NT2/D1 (cell line): ENCODE measurements at regions not wholly inside any gene's neighbourhood (a gene's known extent, or its start where the extent isn't known, plus 50 kb on each side); places are given as distances from the start of the nearest gene placed in this dataset.
A peak's percentile ranks its signal among the peaks of the same experiment; 100 is the strongest.

Experiments used
- DNase-seq: peaks from one replicate; pipeline ENCODE4 v3.0.0-alpha.2; 2011; ENCODE audit warnings: low read depth, low spot score
- H3K27me3 ChIP-seq: 2 replicates; pipeline ENCODE4 v1.6.0; 2011; ENCODE audit warnings: mild to moderate bottlenecking; ENCODE audit not compliant: insufficient read length, insufficient read depth
- H3K36me3 ChIP-seq: 2 replicates; pipeline ENCODE4 v1.6.1; 2011; ENCODE audit warnings: mild to moderate bottlenecking, low read length, mixed read lengths; ENCODE audit not compliant: insufficient read depth, insufficient read length
- H3K4me1 ChIP-seq: 2 replicates; pipeline ENCODE4 v1.5.1; 2011; ENCODE audit not compliant: insufficient read depth, insufficient read length
- H3K4me3 ChIP-seq: 2 replicates; pipeline ENCODE4 v1.5.1; 2011; ENCODE audit warnings: low read depth; ENCODE audit not compliant: insufficient read length
- H3K9ac ChIP-seq: 2 replicates; pipeline ENCODE4 v1.6.0; 2011; ENCODE audit warnings: low read depth; ENCODE audit not compliant: insufficient read length
- H3K9me3 ChIP-seq: 2 replicates; pipeline ENCODE4 v1.5.1; 2011; ENCODE audit warnings: mild to moderate bottlenecking, low read length; ENCODE audit not compliant: insufficient read depth
- SUZ12 ChIP-seq: IDR thresholded peaks from 2 replicates; pipeline ENCODE4 v1.6.1; 2011; ENCODE audit not compliant: insufficient read length, insufficient read depth; ENCODE audit errors: extremely low read depth
- YY1 ChIP-seq: IDR thresholded peaks from 2 replicates; pipeline ENCODE4 v1.6.1; 2011; ENCODE audit not compliant: insufficient read length, insufficient read depth
- ZNF274 ChIP-seq: IDR thresholded peaks from 2 replicates; pipeline ENCODE4 v1.6.1; 2011; ENCODE audit warnings: mild to moderate bottlenecking, low read depth, low read length

DNA sequence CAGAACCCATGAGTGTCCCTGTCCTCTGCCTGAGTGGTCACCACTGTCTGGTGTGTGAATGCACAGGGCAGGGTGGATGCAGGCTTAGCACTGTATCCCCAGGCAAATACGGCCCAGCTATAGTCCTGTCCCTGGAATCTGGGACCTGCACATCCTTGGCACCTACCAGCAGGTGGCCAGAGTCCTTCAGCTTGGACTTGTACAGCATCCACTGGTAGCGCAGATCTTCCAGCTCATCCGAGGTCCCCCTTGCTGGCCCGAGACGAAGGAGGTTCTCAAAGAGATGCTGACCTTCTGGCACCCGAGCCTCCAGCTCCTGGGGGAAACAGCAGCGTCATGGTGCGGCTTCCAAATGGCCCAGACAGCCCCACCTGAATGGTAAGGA lies 83.4 kb downstream of the SYNE3 start:
- Histone ChIP-seq H3K36me3 (no peaks in the 10 kb centered on the region), H3K9me3 (no peaks in the 10 kb centered on the region), H3K27me3 (no peaks in the 10 kb centered on the region), H3K9ac (no peak overlapping the region), H3K4me1 (no peaks in the 10 kb centered on the region), H3K4me3 (no peak overlapping the region)
- TF ChIP-seq YY1 = no peak
- TF ChIP-seq SUZ12 = no peak
- no peak for TF ChIP-seq ZNF274
- DNase-seq = no peak

DNA sequence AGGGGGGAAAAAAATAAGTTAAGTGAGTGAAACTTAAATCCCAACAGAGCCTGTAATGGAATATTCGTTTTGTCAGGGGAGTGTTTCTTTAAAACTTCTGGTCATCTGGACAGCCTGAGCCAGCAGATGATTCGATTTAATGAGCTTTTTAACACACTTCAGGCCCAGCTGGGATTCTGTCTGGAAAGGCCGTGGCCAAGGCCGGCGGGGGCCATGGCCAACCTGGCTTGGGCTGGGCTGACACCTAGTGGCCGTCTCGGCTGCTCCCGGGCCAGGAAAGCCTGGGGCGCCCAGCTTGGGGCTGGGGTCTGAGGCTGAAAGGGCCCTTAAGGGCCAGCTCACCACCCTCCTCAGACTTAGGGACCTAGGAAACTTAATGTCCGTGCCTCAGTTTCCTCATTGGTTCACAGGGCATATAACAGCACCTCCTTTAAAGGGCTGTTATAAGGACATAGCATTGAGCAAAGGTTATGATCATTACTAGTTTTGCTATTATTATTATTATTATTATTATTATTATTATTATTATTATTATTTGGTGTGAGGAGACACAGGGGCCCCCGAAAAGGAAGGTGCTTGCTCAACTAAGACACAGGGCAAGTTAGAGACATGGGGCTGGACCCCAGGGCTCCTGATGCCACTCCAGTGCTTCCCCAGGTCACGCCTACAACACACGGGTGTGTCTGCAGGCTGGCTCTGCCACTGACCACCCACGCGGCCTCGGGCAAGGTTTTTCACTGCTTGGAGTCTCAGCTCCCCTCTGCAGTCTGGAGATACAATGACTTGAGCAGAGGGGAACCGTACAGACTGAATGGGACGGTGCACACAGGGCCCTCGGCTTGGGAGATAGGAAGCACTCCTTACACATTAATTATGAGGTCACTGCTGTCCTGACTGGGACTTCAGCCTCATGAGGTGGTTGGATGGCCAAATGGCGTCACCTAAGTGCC lies 84.0 kb downstream of the SYNE3 start:
- no peaks in the 10 kb centered on the region for H3K9me3 ChIP-seq
- no peaks in the 10 kb centered on the region for H3K36me3 ChIP-seq
- no peak for TF ChIP-seq ZNF274
- no peak for TF ChIP-seq SUZ12
- no peak for TF ChIP-seq YY1
- no peaks in the 10 kb centered on the region for H3K4me1 ChIP-seq
- DNase-seq = peak; percentile 13
- H3K9ac ChIP-seq = no peak overlapping the region
- H3K4me3 ChIP-seq = no peak overlapping the region
- no peaks in the 10 kb centered on the region for H3K27me3 ChIP-seq

DNA sequence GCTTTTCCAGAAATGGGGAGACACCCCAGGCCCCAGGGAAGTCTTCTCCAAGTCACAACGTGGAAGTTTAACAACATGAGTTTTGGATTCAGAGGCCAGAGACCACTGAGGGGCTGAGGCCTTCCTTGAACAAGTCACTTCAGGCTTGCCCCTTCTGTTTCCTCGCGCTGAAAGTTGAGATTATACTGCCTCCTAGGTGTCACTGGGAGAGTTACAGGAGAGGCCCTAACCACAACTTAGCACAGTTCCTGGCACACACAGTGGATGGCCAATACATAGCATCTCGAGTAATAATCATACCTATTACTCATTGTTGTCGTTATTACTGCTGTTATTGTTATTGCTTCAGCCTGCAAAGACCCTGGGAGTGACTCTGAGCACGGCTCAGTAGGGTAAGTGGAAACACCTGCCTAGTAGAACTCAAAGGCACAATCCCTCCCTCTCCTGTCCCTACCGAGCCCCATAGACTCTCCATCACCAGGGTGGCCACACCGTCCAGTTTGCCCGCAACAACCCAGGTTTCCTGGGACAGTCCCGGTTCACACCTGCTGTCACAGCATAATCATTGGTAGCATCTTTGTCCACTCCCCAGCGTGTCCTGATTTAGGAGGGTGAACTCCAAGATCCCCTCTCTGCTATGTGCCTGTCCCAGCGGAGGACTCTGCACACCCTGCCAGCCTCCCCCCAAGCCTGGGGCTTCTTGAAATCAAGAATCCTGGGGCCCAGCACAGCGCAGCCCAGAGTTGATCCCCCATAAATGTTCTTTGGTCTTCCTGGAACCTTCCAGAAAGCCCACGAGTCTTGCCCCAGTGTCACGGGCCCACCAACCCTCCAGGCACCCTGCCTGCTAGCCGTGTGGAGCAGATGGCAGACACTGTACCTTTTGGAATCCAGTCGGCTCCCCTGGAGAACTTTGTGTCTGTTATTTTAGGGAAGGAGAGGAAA lies 85.0 kb downstream of the SYNE3 start:
- TF ChIP-seq ZNF274 (no peak), YY1 (no peak), SUZ12 (no peak)
- no peaks in the 10 kb centered on the region for H3K9me3 ChIP-seq
- H3K4me1 ChIP-seq = no peaks in the 10 kb centered on the region
- no peaks in the 10 kb centered on the region for H3K27me3 ChIP-seq
- no peak overlapping the region for H3K4me3 ChIP-seq
- H3K36me3 ChIP-seq = no peaks in the 10 kb centered on the region
- DNase-seq = peak; percentile 15
- no peak overlapping the region for H3K9ac ChIP-seq

DNA sequence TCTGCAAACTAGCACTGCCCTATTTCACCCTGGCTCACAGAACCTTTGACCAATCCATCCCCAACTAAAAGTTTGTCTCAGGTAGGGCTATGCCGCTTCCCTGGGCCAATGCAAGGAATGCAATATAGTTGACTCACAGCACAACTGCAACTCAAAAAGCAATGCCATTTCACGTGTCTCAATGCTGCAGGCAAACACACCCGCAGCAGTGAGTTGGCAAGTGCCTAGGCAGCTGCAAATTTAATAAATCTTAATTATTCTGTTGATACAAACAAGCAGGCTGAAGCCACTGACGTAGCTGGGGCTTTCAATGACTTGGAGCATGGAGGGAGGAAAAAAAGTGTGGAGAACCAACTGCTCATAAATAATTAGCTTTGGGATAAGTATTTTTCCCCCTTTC lies 87.9 kb downstream of the SYNE3 start:
- H3K9ac ChIP-seq = no peak overlapping the region
- DNase-seq = no peak
- no peak overlapping the region for H3K4me3 ChIP-seq
- no peaks in the 10 kb centered on the region for H3K36me3 ChIP-seq
- H3K9me3 ChIP-seq = no peaks in the 10 kb centered on the region
- TF ChIP-seq SUZ12 (no peak), YY1 (no peak), ZNF274 (no peak)
- no peaks in the 10 kb centered on the region for H3K27me3 ChIP-seq
- H3K4me1 ChIP-seq = no peaks in the 10 kb centered on the region

DNA sequence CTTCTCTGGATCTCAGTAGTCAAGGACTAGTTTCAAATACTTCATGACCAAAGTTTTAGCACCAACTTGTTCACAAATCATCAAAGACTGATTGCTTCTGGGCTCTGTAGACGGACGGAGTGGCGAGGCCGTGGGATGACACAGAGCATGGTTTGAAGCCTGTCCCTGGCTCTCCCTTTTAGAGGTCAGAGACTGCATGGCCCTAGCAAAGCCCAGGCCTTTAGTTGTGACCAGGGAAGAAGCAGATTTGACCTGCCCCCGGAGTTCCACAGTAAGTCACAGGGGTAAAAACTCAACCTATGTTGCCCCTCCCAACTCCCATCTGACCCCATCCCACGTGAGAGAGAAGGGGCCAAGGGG lies 90.4 kb downstream of the SYNE3 start:
- H3K9ac ChIP-seq = no peak overlapping the region
- H3K36me3 ChIP-seq = no peaks in the 10 kb centered on the region
- TF ChIP-seq YY1 = no peak
- TF ChIP-seq ZNF274 = no peak
- no peak for TF ChIP-seq SUZ12
- no peaks in the 10 kb centered on the region for H3K9me3 ChIP-seq
- no peaks in the 10 kb centered on the region for H3K27me3 ChIP-seq
- no peaks in the 10 kb centered on the region for H3K4me1 ChIP-seq
- H3K4me3 ChIP-seq = no peak overlapping the region
- DNase-seq = no peak

DNA sequence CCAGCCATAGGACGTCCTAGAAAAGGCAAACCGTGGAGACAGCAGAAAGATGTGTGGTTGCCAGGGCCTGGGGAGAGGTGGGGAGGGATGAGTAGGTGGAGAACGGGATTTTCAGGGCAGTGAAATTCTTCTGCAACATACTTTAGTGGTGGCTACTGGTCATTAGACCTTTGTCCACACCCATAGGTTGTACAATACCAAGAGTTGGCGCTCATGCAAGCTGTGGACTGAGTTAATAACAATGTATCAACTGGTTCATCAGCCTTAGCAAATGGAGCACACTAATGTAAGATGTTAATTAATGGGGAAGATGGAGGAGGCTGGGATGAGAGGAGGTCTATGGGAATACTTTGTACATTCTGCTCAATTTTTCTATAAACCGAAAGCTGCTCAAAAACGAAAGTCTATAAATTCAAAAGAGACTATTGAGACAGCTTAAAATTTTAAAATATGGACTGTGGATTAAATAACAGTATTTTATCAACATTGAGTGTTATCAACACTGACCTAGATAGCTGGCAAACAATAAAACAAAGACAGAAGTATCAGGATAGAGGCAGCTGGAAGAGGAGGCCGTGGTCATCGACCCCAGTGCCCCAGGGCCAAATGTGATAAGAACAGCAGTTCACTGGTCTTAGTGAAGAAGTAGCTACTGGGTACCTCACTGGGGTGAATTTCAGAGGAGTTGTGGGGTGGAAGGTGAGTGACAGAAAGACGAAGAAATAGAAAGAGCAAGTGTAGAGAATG lies 90.9 kb downstream of the SYNE3 start:
- Histone ChIP-seq H3K36me3 (no peaks in the 10 kb centered on the region), H3K27me3 (no peaks in the 10 kb centered on the region), H3K9ac (no peak overlapping the region), H3K4me1 (no peaks in the 10 kb centered on the region), H3K4me3 (no peak overlapping the region), H3K9me3 (no peaks in the 10 kb centered on the region)
- TF ChIP-seq ZNF274 (no peak), YY1 (no peak), SUZ12 (no peak)
- no peak for DNase-seq

DNA sequence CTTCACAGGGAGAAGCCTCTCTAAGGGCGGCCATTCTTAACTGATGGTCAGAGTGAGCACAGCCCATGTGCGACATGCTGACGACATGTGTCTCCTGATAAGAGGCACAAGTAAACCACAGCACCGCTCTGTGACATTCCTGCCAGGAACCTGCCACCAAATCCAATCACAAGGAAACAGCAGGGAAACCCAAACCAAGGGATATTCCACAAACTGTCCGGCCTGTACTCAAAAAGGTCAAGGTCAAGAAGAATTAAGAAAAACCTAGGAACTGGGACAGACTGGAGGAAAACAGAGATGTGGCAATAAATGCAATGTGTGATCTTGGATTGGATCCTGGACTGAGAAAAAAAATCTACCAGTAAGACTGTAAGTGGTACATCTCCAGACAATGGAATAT lies 91.9 kb downstream of the SYNE3 start:
- Histone ChIP-seq H3K4me1 (no peaks in the 10 kb centered on the region), H3K27me3 (no peaks in the 10 kb centered on the region), H3K4me3 (no peak overlapping the region), H3K9me3 (no peaks in the 10 kb centered on the region), H3K9ac (no peak overlapping the region), H3K36me3 (no peaks in the 10 kb centered on the region)
- TF ChIP-seq YY1 (no peak), ZNF274 (no peak), SUZ12 (no peak)
- no peak for DNase-seq
